Astrocyte of the cerebellum (primary cell): ENCODE measurements at regions not wholly inside any gene's neighbourhood (a gene's known extent, or its start where the extent isn't known, plus 50 kb on each side); places are given as distances from the start of the nearest gene placed in this dataset.

Source experiments
- DNase-seq: peaks from one replicate; pipeline ENCODE4 v3.0.0-alpha.2; 2011; ENCODE audit warnings: low read depth
- H3K4me3 ChIP-seq: 2 replicates; pipeline ENCODE4 v1.5.1; 2011; ENCODE audit warnings: mild to moderate bottlenecking, low read depth, low read length, moderate library complexity
- CTCF ChIP-seq: IDR thresholded peaks from 2 replicates; pipeline ENCODE4 v1.5.1; 2012; ENCODE audit warnings: low read length, low read depth, moderate library complexity, mild to moderate bottlenecking; ENCODE audit errors: missing control alignments
- in situ Hi-C: cut with HindIII; loops from 2 replicates; pipeline ENCODE4 v1.10.0; 2017; ENCODE audit warnings: low sequenced_read_pairs

- no peak for TF ChIP-seq CTCF
- in situ Hi-C loops: no loop called here
- no peak overlapping the region for H3K4me3 ChIP-seq
- no peak for DNase-seq
These were observed 65.2 kb downstream of the RIN2 start for GRCh38 chr20:19823216-19823615.

GRCh38 chr20:19823971-19824370, 65.9 kb downstream of the RIN2 start:
- in situ Hi-C loops: no loop called here
- H3K4me3 ChIP-seq: no peak overlapping the region
- no peak for DNase-seq
- TF ChIP-seq CTCF: no peak

- in situ Hi-C loops: no loop called here
- no peak for DNase-seq
These were observed 66.8 kb downstream of the RIN2 start for GRCh38 chr20:19824861-19825260.

GRCh38 chr20:19826179-19826914, 68.3 kb downstream of the RIN2 start:
- TF ChIP-seq CTCF: no peak
- no peak overlapping the region for H3K4me3 ChIP-seq
- DNase-seq: no peak
- in situ Hi-C loops: no loop called here

More at GRCh38 chr20:19824861-19825260, 66.8 kb downstream of the RIN2 start:
- H3K4me3 ChIP-seq: no peak overlapping the region
- TF ChIP-seq CTCF: no peak

GRCh38 chr20:19827818-19828217, 69.8 kb downstream of the RIN2 start:
- in situ Hi-C loops: no loop called here
- no peak for DNase-seq
- H3K4me3 ChIP-seq: no peak overlapping the region
- TF ChIP-seq CTCF: no peak

- peak; percentile 24 for TF ChIP-seq CTCF
- no peak overlapping the region for H3K4me3 ChIP-seq
- no peak for DNase-seq
- in situ Hi-C loops: no loop called here
These were observed 70.2 kb downstream of the RIN2 start for GRCh38 chr20:19828232-19828631.
